KMS-11 (cell line): ENCODE measurements at regions not wholly inside any gene's neighbourhood (a gene's known extent, or its start where the extent isn't known, plus 50 kb on each side); places are given as distances from the start of the nearest gene placed in this dataset.

ENCODE experiments used
- H2AFZ ChIP-seq: fragments of 200-600 bp; sonication (generic); 2 replicates; pipeline ENCODE4 v1.6.1; 2016; ENCODE audit warnings: antibody characterized with exemption, mixed run types, low read depth
- H3K27ac ChIP-seq: fragments of 200-600 bp; sonication (generic); 2 replicates; pipeline ENCODE4 v1.6.1; 2016; ENCODE audit warnings: mild to moderate bottlenecking, mixed run types
- H3K27me3 ChIP-seq: fragments of 200-600 bp; sonication (generic); 2 replicates; pipeline ENCODE4 v1.6.1; 2017; ENCODE audit warnings: mild to moderate bottlenecking, low read depth, mixed run types, moderate library complexity; ENCODE audit not compliant: insufficient read depth
- H3K36me3 ChIP-seq: fragments of 200-600 bp; sonication (generic); 2 replicates; pipeline ENCODE4 v1.6.1; 2017; ENCODE audit warnings: mild to moderate bottlenecking, mixed run types; ENCODE audit not compliant: insufficient read depth
- H3K4me1 ChIP-seq: fragments of 200-600 bp; sonication (generic); 2 replicates; pipeline ENCODE4 v1.6.1; 2016; ENCODE audit warnings: mild to moderate bottlenecking, low read depth, mixed run types; ENCODE audit not compliant: poor library complexity, severe bottlenecking
- H3K4me2 ChIP-seq: fragments of 200-600 bp; sonication (generic); 2 replicates; pipeline ENCODE4 v1.7.0; 2016; ENCODE audit warnings: mild to moderate bottlenecking, mixed run types
- H3K4me3 ChIP-seq: fragments of 200-600 bp; sonication (generic); IDR thresholded peaks from 2 replicates; pipeline ENCODE4 v1.6.1; 2017; ENCODE audit warnings: low read depth, low read length, mixed read lengths; ENCODE audit not compliant: insufficient read depth
- H3K79me2 ChIP-seq: fragments of 200-600 bp; sonication (generic); 2 replicates; pipeline ENCODE4 v1.6.1; 2016; ENCODE audit warnings: low read depth, mixed run types; ENCODE audit not compliant: insufficient read depth
- H3K9ac ChIP-seq: fragments of 200-600 bp; sonication (generic); 2 replicates; pipeline ENCODE4 v1.6.1; 2016; ENCODE audit warnings: mild to moderate bottlenecking, mixed run types
- H4K20me1 ChIP-seq: fragments of 200-600 bp; sonication (generic); 2 replicates; pipeline ENCODE4 v1.6.1; 2016; ENCODE audit warnings: mild to moderate bottlenecking, mixed run types; ENCODE audit not compliant: insufficient read depth
- TF ChIP-seq, protein P1 (sequence below): fragments of 200-600 bp; sonication (generic); conservative IDR thresholded peaks from 2 replicates; pipeline ENCODE4 v1.6.1; 2017; ENCODE audit warnings: low read depth, mild to moderate bottlenecking, antibody characterized with exemption, low read length, moderate library complexity, mixed read lengths

DNA sequence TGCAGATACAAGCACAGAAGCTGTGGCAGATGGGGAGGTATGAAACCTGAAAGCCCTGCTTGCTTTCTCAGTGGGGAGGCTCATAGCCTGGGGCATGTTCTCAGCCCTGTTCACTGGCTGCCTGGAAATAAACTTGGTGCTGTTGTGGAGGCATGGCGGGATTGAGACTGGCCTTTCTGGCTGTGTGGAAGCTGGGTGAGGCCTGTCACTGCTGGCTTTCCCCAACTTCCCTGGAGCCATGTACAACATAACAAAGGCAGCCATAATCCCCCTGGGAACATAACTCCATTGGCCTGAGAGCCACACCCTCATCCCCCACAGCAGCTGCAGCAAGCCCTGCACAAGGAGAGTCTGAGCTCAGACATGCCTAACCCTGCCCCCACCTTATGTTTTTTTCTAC, 237.7 kb upstream of the TLL1 start:
- Histone ChIP-seq H3K4me2 (peak overlapping the region; percentile 54), H2AFZ (peak overlapping the region; percentile 62), H3K4me3 (no peak overlapping the region), H4K20me1 (no peaks in the 10 kb centered on the region), H3K9ac (peak overlapping the region; percentile 8; the same call in 1 of the 2 replicates), H3K27me3 (no peaks in the 10 kb centered on the region), H3K27ac (peak overlapping the region; percentile 59), H3K79me2 (no peaks in the 10 kb centered on the region), H3K36me3 (no peaks in the 10 kb centered on the region), H3K4me1 (peaks cover 48% of the 10 kb centered on the region)
- TF ChIP-seq, protein P1, sequence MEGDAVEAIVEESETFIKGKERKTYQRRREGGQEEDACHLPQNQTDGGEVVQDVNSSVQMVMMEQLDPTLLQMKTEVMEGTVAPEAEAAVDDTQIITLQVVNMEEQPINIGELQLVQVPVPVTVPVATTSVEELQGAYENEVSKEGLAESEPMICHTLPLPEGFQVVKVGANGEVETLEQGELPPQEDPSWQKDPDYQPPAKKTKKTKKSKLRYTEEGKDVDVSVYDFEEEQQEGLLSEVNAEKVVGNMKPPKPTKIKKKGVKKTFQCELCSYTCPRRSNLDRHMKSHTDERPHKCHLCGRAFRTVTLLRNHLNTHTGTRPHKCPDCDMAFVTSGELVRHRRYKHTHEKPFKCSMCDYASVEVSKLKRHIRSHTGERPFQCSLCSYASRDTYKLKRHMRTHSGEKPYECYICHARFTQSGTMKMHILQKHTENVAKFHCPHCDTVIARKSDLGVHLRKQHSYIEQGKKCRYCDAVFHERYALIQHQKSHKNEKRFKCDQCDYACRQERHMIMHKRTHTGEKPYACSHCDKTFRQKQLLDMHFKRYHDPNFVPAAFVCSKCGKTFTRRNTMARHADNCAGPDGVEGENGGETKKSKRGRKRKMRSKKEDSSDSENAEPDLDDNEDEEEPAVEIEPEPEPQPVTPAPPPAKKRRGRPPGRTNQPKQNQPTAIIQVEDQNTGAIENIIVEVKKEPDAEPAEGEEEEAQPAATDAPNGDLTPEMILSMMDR, result no peak

- H4K20me1 ChIP-seq, result no peaks in the 10 kb centered on the region
- TF ChIP-seq, protein P1, result no peak
- H3K9ac ChIP-seq, result peak overlapping the region; percentile 8; the same call in 1 of the 2 replicates
- no peaks in the 10 kb centered on the region for H3K79me2 ChIP-seq
- H3K4me1 ChIP-seq, result peaks cover 48% of the 10 kb centered on the region
- no peaks in the 10 kb centered on the region for H3K27me3 ChIP-seq
- peak overlapping the region; percentile 54 for H3K4me2 ChIP-seq
- no peak overlapping the region for H3K4me3 ChIP-seq
- H2AFZ ChIP-seq, result peak overlapping the region; percentile 62
- peak overlapping the region; percentile 59 for H3K27ac ChIP-seq
- no peaks in the 10 kb centered on the region for H3K36me3 ChIP-seq
Observed at GRCh38 chr4:165635951-165636350, 237.1 kb upstream of the TLL1 start.

DNA sequence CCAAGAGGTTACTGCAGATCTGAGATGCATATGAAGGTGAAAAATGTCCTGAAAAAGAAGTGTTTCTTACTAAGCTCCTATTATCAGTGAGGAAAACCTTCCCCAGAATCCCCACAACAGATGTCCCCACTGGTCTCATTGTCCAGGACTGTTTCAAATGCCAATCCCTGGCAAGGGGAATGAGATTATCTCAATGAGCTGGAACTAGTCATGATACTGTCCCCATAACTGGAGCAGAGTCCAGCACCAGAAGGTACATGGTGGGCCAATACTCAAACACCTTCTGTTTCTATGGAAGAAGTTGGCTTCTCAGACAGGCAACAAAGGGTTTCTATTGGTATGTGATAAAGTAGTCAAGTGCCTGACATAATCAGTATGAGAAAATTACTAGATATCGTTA, 221.1 kb upstream of the TLL1 start:
- no peaks in the 10 kb centered on the region for H4K20me1 ChIP-seq
- no peak overlapping the region for H3K27ac ChIP-seq
- H3K36me3 ChIP-seq, result no peaks in the 10 kb centered on the region
- no peak overlapping the region for H3K9ac ChIP-seq
- no peak overlapping the region for H3K4me2 ChIP-seq
- no peak overlapping the region for H3K4me3 ChIP-seq
- TF ChIP-seq, protein P1, result no peak
- no peaks in the 10 kb centered on the region for H3K79me2 ChIP-seq
- no peaks in the 10 kb centered on the region for H3K27me3 ChIP-seq
- H2AFZ ChIP-seq, result no peak overlapping the region
- H3K4me1 ChIP-seq, result no peaks in the 10 kb centered on the region

- TF ChIP-seq, protein P1, result no peak
- Histone ChIP-seq H3K27me3 (no peaks in the 10 kb centered on the region), H4K20me1 (no peaks in the 10 kb centered on the region), H3K9ac (no peak overlapping the region), H3K79me2 (no peaks in the 10 kb centered on the region), H3K27ac (no peak overlapping the region), H3K4me1 (no peaks in the 10 kb centered on the region), H3K4me2 (no peak overlapping the region), H3K4me3 (no peak overlapping the region), H2AFZ (no peak overlapping the region), H3K36me3 (no peaks in the 10 kb centered on the region)
Observed at GRCh38 chr4:165654556-165654955, 218.5 kb upstream of the TLL1 start.

- Histone ChIP-seq H3K4me3 (no peak overlapping the region), H2AFZ (no peak overlapping the region), H3K27ac (no peak overlapping the region), H3K36me3 (no peaks in the 10 kb centered on the region), H3K4me1 (no peaks in the 10 kb centered on the region), H3K9ac (no peak overlapping the region), H4K20me1 (no peaks in the 10 kb centered on the region), H3K27me3 (no peaks in the 10 kb centered on the region), H3K4me2 (no peak overlapping the region), H3K79me2 (no peaks in the 10 kb centered on the region)
- TF ChIP-seq, protein P1, result no peak
Observed at GRCh38 chr4:165656399-165656798, 216.6 kb upstream of the TLL1 start.
